ENCODE measurements at regions not wholly inside any gene's neighbourhood (a gene's known extent, or its start where the extent isn't known, plus 50 kb on each side); places are given as distances from the start of the nearest gene placed in this dataset.

DNA sequence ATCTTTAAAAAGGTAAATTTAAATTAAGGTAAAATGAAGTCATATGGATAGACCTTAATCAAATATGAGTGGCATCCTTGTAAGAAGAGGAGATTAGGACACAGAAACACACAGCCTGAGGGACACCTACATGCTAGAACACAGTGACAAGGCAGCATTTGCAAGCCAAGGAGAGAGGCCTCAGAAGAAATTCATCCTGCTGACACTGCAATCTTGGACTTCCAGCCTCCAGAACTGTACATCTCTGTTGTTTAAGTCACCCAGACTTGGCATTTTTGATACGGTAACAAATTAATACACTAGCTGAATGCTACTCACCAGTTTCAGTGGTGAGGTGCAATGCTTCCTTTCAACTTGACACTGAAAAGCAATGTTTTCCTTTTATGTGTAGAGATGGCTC is 305.0 kb downstream of the TDRD15 start:
- no peak for DNase-seq (ENCODE audit: low read depth, low spot score)

DNA sequence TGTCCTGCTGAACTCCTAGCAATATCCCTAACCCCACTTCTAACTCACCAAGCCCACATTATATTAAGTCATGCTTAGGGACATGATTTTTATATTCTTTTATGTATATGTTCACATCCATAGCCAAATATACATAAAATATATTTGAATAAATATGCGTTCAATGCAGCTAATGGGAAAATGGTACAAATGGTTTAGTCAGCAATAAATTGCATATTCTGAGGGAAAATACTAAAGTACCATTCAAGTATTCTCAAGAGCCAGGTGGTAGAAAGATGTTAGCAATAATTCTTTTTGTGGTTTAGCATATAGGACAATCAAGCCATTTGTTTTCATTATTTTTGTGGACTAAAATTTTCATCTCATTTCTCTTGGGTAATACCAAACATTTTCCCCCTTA is 306.0 kb downstream of the TDRD15 start:
- no peak for DNase-seq (ENCODE audit: low read depth, low spot score)

DNA sequence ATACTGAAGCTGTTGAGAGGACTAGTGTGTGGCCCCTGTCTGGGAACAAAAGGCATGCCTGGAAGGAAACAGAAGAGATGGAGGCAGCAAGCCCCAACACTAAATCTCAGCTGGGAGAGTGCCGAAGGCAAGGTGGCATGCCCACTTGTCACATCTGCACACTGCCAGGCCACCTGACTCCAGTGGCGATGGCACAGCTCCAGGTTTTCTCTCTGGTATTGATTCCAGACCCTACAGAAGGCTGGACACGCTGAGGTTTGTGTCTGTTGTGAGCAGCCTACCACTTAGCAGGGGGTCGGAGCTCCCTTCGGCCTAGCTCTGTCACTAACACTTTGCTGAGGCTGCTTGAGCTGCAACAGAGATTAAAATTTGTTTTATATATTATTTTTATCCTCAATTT is 307.3 kb downstream of the TDRD15 start:
- no peak for DNase-seq (ENCODE audit: low read depth, low spot score)

DNA sequence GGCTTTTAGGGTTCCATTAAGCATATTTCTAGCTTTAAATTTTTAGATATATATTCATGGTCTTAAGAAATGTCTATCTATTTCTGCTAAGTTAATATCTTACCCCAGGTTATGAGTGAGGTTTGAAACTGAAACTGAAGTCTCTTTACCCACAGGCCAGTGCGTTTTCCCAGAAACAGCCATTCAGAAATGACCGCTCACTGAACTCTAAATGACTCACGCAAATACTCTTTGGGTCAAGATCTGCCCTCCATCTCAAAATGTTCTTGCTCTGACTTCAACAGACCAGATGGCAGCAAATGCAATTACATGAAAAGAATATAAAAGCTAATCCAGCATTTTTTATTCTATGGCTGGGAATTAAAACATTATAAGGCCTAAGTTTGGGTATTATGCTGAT is 315.2 kb downstream of the TDRD15 start:
- DNase-seq (ENCODE audit: low read depth, low spot score) = no peak

DNA sequence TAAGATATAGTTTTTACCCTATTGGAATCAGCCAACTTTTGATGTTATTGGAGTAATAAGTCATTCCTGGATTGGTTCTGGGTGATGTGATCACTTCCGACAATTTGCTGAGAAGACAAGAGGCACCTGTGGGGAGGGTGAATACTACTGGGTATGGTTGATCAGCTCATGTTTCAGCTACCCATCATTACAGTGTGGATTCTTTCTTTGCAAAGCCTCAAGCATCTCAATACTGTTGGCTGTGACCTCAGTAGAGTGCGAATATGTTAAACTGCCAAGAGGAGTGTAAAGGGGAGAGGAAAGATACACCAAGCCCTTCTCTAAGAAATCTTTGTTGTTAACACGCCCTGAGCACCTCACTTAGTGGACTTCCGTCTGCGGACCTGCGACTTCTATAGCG is 317.7 kb downstream of the TDRD15 start:
- no peak for DNase-seq (ENCODE audit: low read depth, low spot score)

DNA sequence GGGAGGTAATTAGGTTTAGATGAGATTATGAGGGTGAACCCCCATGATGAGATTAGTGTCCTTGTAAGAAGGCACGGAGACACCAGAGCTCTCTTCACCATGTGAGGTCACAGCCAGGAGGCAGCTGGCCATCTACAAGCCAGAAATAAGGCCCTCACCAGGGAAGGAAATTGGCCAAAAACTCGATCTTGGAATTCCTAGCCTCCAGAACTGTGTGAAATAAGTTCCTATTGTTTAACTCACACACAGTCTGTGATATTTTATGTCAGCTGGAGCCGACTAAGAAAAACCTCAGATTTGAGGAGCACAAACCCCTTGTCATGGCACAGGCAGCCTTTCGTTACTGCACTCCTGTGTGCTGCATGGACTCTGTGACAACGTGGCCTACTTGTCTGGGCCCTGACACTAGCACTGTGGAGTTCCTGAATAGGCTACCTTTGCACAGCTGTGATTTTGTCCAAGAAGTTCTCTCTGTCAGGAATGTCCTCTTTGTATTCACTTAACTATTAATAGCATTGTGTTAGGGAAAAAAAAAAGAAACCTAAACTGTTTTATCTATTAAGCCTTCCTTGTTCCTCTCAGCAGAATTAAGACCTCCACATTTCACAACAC is 319.8 kb downstream of the TDRD15 start:
- no peak for DNase-seq (ENCODE audit: low read depth, low spot score)

DNA sequence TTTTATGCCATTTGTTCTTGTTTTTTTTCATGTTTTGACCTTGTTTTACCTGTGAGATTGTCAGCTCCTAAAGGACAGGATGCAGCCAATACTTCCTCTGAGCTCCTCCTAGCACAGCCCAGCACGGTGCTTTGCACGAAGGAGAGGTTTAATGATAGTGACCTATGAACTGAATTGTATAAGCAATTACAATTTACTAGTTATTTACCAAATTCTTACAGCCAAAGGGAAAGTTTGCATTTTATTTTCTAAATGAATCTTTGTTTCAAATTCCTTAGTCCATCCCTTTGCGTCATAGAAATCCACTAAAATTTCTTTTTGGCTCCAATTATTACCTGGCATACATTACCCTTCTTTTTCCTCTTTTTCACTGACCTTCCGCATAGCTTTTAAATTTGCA is 326.1 kb downstream of the TDRD15 start:
- no peak for DNase-seq (ENCODE audit: low read depth, low spot score)

DNA sequence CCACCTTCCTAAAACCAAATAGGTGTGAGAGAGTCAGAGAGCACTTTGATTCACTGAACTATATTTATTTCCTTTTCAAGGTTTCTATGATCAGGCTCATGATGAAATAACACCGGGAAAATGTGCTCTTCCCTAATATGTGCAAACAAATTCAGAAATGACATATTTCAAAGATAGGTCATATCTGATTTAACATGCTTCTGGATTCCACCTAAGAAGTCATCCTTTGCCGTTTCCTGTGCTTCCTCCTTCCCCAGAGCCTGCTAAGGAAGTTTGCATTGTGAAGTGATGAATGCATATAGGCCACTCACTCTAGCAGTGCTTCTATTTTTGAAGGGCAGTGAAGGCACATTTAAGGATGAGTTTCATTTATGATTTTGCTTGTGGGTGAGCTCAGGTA is 327.6 kb downstream of the TDRD15 start:
- DNase-seq (ENCODE audit: low read depth, low spot score) = no peak

DNA sequence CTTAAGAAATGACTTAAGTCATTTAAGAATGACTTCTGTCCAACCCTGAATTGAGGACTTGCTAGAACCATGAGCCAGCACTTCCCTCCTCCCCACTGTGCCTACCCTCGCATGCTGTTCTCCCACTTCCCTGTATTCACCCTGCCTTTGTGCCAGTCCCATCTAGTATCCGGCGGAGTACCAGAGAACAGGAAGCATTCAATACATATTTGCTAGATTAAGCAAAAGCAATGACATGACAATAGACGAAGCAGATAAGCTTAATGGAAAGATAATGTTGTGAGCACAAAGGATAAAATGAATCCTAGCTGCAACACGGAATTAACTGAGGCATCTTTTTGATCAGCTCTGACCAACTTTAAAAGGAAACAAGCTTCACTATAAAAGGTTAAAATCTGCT is 328.5 kb downstream of the TDRD15 start:
- DNase-seq (ENCODE audit: low read depth, low spot score) = no peak

DNA sequence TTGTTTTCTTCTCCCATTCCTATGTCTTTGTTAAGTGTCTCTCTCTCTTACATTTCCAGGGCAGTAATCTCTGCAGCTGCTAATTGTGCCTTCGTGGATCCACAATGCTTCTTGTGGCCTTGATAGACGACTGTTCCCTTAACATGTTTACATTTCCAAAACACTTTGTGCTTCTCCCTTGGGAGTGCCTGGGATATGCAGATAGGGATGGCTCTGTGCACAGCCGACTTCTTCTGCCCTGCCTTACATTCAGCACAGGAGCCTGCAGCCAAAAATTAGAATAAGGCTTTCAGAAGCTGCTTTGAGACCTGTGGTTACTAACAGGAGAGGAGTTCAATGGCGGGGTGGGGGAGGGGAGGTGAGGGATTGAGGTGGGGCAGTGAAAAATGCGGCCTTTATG is 328.9 kb downstream of the TDRD15 start:
- DNase-seq (ENCODE audit: low read depth, low spot score) = no peak

DNA sequence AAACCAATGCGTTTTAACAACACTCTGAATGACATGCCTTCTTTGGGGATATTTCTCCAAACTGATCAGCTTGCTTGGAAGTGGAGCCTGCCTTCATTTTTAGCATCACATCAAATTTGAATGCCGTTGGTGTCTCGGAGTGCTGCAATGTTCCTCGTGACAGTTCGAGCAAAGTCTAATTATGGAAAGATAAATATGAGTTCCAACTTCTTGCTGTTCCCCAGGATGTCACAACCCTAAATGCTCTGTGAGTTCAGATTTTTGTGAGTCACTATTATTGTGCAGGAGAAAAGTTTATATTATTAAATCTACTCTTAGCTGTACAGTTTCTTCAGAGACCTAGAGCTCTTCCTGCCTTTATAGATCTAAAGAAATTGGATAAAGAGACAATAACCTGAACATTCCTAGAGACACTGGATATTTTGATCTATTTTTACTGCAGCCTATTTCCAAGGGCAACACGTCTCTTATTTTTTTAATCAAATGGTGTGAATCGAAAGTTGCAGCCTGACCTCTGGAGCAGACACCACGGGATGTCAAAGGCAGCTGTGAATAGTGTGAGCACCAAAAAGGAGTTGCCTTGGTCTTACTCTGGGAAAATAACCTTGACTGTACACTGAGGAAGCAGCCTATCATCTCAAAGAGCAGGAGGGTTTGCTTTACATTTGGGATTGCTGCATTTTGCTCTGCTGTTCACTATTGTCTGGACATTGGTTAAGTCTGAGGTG is 330.1 kb downstream of the TDRD15 start:
- no peak for DNase-seq (ENCODE audit: low read depth, low spot score)

DNA sequence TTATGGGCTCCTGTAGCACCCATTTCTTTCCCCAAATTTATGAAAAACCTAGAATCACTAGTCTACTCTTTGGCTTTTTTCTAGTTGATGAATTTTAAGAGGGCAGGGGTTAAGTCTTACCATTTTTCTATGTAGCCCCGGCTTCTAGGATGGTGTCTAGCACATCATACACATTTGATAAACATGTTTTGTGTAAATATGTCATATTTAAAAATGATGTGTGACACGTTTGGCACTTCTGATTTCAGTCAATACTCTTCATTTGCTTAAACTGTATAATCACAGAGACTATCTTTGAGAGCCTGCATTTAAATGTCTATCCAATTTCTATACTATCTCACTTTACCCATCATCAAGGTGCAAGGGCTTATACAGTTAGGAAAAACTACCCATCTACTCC is 331.1 kb downstream of the TDRD15 start:
- DNase-seq (ENCODE audit: low read depth, low spot score) = no peak

DNA sequence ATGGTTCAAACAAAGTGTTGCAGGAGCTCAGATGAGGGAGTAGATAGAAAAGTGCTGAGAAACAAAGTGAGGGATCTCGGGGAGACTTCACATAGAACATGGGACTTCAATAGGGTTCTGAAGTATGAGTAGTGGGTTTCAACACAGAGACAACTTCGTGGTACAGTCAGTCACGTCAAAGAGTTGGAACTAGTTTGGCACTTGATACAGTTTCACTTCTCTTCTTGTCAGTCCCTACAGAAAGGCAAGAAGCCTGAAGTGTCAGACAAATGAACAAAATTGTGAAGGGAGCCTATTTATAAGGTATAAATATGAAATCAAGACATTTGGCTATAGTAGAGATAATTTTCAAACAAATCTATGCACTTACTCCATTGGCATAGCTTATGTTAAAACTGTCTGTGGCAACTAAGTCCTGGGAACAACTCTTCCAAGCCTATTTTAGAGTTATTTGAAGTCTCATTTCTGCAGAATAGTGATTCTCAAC is 338.0 kb downstream of the TDRD15 start:
- DNase-seq (ENCODE audit: low read depth, low spot score) = no peak

DNA sequence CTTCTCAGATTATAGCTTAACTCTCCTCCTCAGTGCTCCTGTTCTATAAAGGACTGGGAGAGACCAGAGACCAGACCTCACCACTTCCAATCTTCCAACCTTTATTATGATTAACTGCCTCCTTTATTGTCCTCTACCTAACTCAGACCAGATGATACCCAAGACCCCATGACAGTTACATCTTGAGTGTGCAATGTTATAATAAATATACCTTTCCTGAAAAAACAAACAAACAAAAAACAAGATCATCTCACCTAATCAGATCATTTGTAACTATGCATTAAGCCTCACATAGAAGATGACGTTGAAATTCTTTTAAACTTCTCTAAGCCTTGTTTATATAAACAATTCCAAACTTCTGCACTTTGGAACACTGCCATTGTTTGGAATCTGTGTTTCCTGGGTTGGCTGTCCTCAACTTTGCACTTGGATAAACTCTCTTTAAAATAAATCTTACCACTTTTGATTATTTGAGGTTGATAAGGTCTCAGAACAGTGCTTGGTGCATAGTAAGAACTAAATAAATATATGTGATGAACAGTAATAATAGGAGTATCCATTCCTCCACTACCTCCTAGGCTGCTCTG is 342.7 kb downstream of the TDRD15 start:
- no peak for DNase-seq (ENCODE audit: low read depth, low spot score)

DNA sequence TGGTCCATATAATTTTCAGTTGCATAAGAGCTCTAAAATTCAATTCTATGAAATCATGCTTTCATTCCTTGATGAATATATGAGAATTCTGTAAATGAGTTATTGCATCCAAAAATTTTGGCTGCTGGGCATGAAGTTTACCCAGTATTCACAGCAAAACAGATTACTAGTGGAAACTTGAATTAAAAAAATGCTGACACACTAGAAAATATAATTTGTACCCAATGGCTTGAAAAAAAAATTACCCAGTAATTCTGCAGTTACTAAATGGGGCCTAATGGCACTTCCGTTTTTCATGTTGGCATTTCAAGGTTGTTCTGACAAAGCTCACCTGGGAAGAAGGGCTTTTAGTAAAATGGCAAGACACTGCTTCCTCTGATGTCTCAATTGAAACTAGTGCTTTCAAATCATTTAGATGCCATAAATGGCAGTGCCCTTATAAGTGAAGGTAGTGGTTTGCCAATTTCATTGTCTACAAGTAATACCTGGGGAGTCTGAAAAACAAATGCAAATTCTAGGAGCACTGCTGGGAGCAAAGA is 343.6 kb downstream of the TDRD15 start:
- no peak for DNase-seq (ENCODE audit: low read depth, low spot score)

DNA sequence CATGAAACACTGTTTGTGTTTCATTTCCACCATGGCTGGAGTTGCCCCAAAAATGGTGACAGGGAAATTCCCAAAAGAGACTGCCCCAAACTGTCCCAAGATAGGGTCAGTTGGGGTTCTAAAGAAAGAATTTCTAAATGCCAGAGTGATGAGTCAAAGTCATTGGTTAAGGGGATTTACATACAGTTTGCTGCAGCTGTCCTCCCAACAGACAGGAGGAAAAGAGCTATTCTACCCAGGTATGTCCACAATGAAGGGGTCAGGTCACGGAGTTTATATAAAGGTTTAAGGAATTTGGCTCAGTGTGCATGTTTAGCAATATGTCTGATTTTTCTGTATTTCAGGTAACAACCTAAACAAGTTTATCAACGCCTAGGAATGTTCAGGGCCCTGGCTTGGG is 344.1 kb downstream of the TDRD15 start:
- DNase-seq (ENCODE audit: low read depth, low spot score) = no peak

DNA sequence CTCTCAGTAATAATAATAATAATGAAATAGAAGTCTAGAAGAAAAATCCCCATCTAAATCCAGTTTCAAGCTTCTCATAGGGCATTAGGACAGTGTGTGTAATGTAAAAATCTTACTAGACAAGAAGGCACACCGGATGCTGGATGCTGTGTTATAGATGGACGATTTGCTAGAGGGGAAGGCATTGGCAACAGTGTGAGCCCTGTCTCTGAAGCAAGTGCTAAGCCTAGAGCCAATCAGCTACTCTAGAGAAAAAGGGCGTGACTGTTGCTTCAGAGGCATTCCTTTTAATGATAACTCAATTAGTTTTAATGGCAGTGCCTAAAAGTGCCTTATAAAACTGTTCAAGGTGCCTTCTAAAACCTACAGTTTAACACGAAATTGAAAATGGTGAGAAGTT is 344.9 kb downstream of the TDRD15 start:
- no peak for DNase-seq (ENCODE audit: low read depth, low spot score)

DNA sequence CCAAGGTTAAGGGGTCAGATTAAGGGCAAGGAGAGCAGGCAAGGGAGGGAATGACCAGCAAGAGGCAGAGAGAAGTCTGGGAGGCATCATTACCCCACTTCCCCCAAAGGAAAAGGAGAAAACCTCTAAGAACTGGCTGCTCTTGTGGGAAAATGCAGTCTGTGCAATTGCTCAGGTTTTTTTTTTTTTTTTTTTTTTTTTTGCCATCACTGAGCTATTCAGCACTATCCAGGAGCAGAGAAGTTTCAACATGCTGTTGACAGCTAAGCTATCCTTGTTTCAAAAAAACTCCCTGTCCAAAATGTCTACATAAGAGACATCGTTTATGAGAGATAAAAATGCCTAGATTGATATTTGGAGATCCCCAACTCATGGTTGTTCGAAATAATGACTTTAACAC is 345.4 kb downstream of the TDRD15 start:
- DNase-seq (ENCODE audit: low read depth, low spot score) = no peak

DNA sequence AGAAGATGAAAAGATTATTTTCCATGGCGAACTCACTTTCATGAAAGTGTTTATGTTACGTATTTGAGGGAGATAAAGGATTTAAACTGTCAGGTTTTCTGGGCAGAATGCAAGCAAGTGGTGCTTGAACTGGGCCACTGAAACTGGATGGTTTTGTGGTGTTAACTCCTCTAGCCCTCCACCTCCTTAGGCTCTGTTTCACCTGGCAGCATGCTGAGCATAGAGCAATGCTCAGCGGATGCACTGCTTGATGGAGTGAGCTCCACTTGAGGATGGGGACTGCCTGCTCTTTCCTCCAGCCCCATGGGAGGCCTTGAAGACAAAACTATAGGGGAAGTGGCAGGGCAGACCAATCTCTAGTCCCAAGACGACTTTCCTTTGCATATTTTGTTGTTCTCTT is 345.8 kb downstream of the TDRD15 start:
- DNase-seq (ENCODE audit: low read depth, low spot score) = no peak

DNA sequence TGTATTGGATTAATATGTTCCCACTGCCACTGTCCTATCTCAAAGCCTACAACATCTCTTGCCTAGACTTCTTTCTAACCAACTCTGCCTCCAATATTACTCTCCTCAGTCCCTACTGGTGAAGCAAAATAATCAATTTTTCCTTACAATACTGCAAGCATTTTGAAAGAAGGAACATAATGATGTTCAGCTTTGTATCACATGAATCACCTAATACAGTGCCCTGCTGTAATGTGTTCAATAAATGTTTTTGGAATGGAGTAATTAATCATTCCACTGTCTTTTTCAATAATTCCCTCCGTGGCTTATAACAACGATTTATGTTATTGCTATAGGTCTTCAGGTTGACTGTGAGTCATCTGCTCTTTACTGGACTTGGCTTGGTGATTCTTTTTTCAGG is 356.4 kb downstream of the TDRD15 start:
- no peak for DNase-seq (ENCODE audit: low read depth, low spot score)

DNA sequence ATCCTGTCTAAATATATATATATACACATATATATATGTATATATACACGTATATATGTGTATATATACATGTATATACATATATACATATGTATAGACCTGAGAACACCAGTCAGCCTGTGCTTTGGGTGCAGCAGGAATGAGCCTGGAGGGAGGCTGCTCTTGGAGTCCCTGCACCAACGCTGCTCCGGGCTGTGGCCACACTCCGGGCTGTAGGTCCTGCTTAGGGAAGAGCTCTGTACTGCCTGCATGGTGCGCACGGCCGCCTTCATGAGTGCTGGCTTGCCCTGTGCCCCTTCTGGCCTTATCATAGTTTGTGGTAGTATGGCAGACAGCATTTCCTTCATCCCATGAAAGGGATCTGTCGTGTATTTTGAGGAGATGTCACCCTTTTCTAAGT is 360.9 kb downstream of the TDRD15 start:
- DNase-seq (ENCODE audit: low read depth, low spot score) = no peak

DNA sequence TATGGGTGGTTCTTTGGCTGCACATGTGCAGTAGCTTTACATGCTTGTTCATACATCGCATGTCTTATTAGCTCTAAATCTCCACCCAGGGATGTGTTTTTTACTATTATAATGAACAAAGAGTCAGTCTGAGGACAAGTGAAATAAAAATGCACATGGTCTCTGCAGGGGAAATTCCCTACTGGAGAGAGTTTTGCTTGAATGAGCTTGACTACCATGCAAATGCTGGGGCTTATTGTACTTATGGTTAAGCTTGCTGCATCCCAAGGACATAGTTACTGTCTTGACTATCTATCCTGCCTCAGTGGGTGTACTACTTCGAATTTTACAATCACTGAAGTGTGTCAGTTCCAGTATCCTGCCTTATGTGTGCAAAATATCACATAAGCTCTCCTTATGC is 362.7 kb downstream of the TDRD15 start:
- DNase-seq (ENCODE audit: low read depth, low spot score) = no peak

DNA sequence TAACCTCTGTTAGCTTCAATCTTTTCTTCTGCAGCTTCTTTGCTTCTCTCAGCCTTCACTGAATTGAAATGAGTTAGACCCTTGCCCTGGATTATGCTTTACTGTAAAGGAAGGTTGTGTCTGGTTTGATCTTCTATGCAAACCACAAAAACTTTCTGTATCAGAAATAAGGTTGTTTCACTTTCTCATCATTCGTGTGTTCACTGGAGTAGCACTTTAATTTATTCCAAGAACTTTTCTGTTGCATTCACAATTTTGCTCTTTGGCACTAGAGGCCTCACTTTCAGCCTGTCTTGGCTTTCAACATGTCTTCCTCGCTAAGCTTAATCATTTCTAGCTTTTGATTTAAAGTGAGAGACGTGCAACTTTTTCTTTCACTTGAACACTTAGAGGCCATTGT is 365.3 kb downstream of the TDRD15 start:
- DNase-seq (ENCODE audit: low read depth, low spot score) = no peak

Data from pulmonary artery endothelial cell (primary cell).